Testis (tissue), 2 donors: ENCODE measurements at regions not wholly inside any gene's neighbourhood (a gene's known extent, or its start where the extent isn't known, plus 50 kb on each side); places are given as distances from the start of the nearest gene placed in this dataset.
"Not testable (repeated sequence)": the region's sequence is repeated elsewhere in the genome, so short reads cannot be mapped to it uniquely, and the experiment has no call there.

ENCODE experiments used
- DNase-seq: peaks from one replicate; pipeline ENCODE4 v3.0.0-alpha.2; 2019
- H3K27ac ChIP-seq, 2 donors: fragments of 200-600 bp; sonication (generic); one replicate each; pipeline ENCODE4 v1.5.1; 2019
- H3K27me3 ChIP-seq: fragments of 200-600 bp; sonication (generic); one replicate; pipeline ENCODE4 v1.5.1; 2019
- H3K36me3 ChIP-seq: fragments of 200-600 bp; sonication (generic); one replicate; pipeline ENCODE4 v1.5.1; 2017; ENCODE audit warnings: low read depth; ENCODE audit errors: missing control alignments
- H3K4me1 ChIP-seq: fragments of 200-600 bp; sonication (generic); one replicate; pipeline ENCODE4 v1.5.1; 2019
- H3K4me3 ChIP-seq, 2 donors: fragments of 200-600 bp; sonication (generic); one replicate each; pipeline ENCODE4 v1.5.1; 2017 to 2019
- H3K9me3 ChIP-seq: fragments of 200-600 bp; sonication (generic); one replicate; pipeline ENCODE4 v1.5.1; 2017
- POLR2A ChIP-seq: fragments of 450-650 bp; IDR thresholded peaks from one replicate; pipeline ENCODE4 v1.6.1; 2017; ENCODE audit warnings: antibody characterized with exemption, mild to moderate bottlenecking, moderate library complexity
- WGBS, 2 donors: methylation state at CpG; one replicate each; pipeline ENCODE4 v1.1.5; 2018; 5-methylcytosine and 5-hydroxymethylcytosine counted together
- intact Hi-C: fragments of 100-400 bp; cut with DNase I; formaldehyde crosslinking; loops from one replicate; pipeline ENCODE4 v1.15.1; 2023; ENCODE audit warnings: low total_unique reads
- TF ChIP-seq, protein P1 (sequence below), 3 experiments: fragments of 450-650 bp in 2 of 3; fragments of 200-600 bp in 1 of 3; sonication (generic) in 1 of 3; IDR thresholded peaks; one replicate each; pipeline ENCODE4 v1.5.1; 2016 to 2019; ENCODE audit warnings: antibody characterized with exemption in 3 of 3, mild to moderate bottlenecking in 2 of 3, moderate library complexity in 1 of 3

DNA sequence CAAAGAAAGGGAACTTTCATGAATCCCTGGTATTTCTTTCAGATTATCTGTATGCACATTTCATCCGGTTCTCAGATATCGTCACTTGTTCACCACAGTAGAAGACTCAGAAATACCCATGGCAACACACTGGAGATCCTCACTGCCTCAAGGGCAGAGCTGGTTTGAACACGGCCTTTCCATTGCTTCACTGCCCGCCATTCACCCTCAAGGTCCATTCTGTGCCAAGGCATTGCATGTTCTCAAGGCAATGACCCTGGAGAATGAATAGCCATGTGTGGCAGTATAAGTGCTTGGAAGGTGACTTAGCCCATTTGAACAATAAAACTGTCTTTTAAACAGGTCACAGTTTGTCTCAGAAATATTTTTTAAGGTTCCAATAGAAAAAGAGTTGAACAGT lies 606.5 kb downstream of the IPMK start:
- intact Hi-C loops = no loop called here
- Histone ChIP-seq H3K9me3 (no peaks in the 10 kb centered on the region), H3K4me3 (no peak overlapping the region), H3K4me1 (no peaks in the 10 kb centered on the region), H3K27ac (no peak overlapping the region), H3K36me3 (no peaks in the 10 kb centered on the region), H3K27me3 (no peaks in the 10 kb centered on the region)
- no peak for DNase-seq
- WGBS, 2 donors = 85 to 91% methylated on average over 4 of the region's 4 CpGs
- no peak for TF ChIP-seq POLR2A
- TF ChIP-seq, protein P1, sequence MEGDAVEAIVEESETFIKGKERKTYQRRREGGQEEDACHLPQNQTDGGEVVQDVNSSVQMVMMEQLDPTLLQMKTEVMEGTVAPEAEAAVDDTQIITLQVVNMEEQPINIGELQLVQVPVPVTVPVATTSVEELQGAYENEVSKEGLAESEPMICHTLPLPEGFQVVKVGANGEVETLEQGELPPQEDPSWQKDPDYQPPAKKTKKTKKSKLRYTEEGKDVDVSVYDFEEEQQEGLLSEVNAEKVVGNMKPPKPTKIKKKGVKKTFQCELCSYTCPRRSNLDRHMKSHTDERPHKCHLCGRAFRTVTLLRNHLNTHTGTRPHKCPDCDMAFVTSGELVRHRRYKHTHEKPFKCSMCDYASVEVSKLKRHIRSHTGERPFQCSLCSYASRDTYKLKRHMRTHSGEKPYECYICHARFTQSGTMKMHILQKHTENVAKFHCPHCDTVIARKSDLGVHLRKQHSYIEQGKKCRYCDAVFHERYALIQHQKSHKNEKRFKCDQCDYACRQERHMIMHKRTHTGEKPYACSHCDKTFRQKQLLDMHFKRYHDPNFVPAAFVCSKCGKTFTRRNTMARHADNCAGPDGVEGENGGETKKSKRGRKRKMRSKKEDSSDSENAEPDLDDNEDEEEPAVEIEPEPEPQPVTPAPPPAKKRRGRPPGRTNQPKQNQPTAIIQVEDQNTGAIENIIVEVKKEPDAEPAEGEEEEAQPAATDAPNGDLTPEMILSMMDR (IDR thresholded peaks at IDR 0.05) = no peak

- no peaks in the 10 kb centered on the region for H3K4me1 ChIP-seq
- no peaks in the 10 kb centered on the region for H3K9me3 ChIP-seq
- intact Hi-C loops = no loop called here
- 22 to 23% methylated on average over 5 of the region's 5 CpGs for WGBS, 2 donors
- no peak overlapping the region for H3K27ac ChIP-seq
- no peaks in the 10 kb centered on the region for H3K27me3 ChIP-seq
- no peak for TF ChIP-seq POLR2A
- TF ChIP-seq, protein P1 (IDR thresholded peaks at IDR 0.05) = peak in 2 of 3 experiments; percentile 54 to 71
- no peaks in the 10 kb centered on the region for H3K36me3 ChIP-seq
- no peak overlapping the region for H3K4me3 ChIP-seq
- peak; percentile 78 for DNase-seq
These were observed 610.4 kb downstream of the IPMK start for GRCh38 chr10:57657164-57657765.

- Histone ChIP-seq H3K9me3 (no peaks in the 10 kb centered on the region), H3K27ac (no peak overlapping the region), H3K4me3 (no peak overlapping the region), H3K36me3 (no peaks in the 10 kb centered on the region), H3K4me1 (no peaks in the 10 kb centered on the region), H3K27me3 (no peaks in the 10 kb centered on the region)
- TF ChIP-seq, protein P1 (IDR thresholded peaks at IDR 0.05) = no peak
- no peak for TF ChIP-seq POLR2A
- 85 to 92% methylated on average over 2 of the region's 2 CpGs for WGBS, 2 donors
- intact Hi-C loops = no loop called here
- DNase-seq = no peak
These were observed 612.8 kb downstream of the IPMK start for GRCh38 chr10:57654856-57655255.

DNA sequence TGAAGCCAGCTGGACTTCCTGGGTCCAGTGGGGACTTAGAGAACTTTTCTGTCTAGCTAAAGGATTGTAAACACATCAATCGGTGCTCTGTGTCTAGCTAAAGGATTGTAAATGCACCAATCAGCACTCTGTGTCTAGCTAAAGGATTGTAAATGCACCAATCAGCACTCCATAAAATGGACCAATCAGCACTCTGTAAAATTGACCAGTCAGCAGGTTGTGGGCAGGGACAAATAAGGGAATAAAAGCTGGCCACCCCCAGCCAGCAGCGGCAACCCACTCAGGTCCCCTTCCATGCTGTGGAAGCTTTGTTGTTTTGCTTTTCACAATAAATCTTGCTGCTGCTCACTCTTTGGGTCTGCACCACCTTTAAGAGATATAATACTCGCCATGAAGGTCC lies 622.6 kb downstream of the IPMK start:
- H3K4me1 ChIP-seq, H3K27me3 ChIP-seq, H3K4me3 ChIP-seq, intact Hi-C loops, H3K36me3 ChIP-seq, DNase-seq, H3K9me3 ChIP-seq, H3K27ac ChIP-seq: not testable (repeated sequence)
- WGBS, 2 donors = 87 to 92% methylated on average over 3 of the region's 3 CpGs

DNA sequence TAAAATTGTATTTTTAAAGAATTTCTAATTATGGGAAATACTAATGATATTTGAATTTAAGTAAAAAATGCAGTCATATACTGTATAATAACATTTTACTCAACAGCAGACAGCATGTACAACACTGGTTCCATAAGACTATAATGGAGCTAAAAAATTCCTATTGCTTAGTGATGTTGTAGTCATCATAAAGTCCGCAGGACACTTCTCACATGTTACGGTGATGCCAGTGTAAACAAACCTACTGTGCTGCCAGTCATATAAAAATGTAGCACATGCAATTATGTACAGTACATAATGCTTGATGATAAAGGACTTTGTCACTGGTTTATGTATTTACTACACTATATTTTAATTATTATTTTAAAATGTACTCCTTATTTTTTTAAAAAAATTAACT lies 629.3 kb downstream of the IPMK start:
- no peak for DNase-seq
- TF ChIP-seq POLR2A = no peak
- TF ChIP-seq, protein P1 (IDR thresholded peaks at IDR 0.05) = no peak
- WGBS, 2 donors = 95 to 96% methylated on average over 2 of the region's 2 CpGs
- Histone ChIP-seq H3K27ac (no peak overlapping the region), H3K27me3 (no peaks in the 10 kb centered on the region), H3K9me3 (no peaks in the 10 kb centered on the region), H3K36me3 (no peaks in the 10 kb centered on the region), H3K4me1 (no peaks in the 10 kb centered on the region), H3K4me3 (no peak overlapping the region)
- intact Hi-C loops = no loop called here
